SW 1271 (cell line): ENCODE measurements at regions not wholly inside any gene's neighbourhood (a gene's known extent, or its start where the extent isn't known, plus 50 kb on each side); places are given as distances from the start of the nearest gene placed in this dataset.

Experiments
- DNase-seq, 2 experiments: peaks; one replicate each; lab custom pipeline; 2025; lab: John Stamatoyannopoulos, UW

DNA sequence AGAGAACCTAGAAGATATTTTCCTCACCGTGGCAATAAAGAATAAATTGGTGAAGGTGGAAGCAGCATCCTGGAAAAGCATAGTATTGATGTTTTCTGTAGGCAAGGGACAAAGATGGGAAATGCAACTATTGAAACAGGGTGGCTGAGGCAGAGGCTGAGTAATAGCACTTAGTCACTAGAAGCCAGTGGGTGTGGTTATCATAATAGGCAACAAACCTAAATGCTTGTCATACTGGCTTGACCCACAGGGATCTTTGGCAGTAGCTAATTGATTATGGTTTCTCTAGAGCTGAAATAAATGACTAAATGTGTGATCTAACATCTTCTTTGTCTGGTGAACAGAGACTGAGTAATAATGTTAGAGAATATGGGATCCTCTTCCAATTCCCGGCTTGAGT is 353.6 kb upstream of the RPS6KA3 start:
- peak; percentile 0 to 2 for DNase-seq

DNA sequence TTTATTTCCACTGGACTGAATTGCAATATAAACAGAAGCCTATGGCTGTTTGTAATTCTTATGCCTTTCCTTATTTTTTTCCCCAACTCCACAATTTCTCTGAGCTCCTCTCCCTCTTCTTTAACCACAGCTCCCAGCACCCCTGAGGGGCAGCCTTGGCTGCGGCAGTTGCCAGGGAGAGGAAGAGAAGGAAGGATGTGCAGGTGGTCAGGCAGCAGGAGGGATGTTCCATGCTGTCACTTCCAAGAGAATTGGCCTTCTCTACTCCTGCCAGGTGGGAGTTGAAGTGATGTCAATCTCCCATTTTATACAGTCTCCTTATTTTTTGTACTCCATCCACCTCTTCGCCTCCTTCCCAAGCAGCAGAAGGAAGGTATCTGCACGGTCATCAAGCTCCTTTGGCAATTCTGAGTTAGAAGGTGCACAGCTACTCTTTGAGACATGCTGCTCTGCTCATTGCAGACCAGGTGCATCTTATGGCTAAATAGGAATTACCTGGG is 343.3 kb upstream of the RPS6KA3 start:
- no peak for DNase-seq

GRCh38 chrX:20606831-20607230 is 340.1 kb upstream of the RPS6KA3 start:
- no peak for DNase-seq

- DNase-seq, result no peak
Observed at GRCh38 chrX:20596856-20597255, 330.1 kb upstream of the RPS6KA3 start.

DNA sequence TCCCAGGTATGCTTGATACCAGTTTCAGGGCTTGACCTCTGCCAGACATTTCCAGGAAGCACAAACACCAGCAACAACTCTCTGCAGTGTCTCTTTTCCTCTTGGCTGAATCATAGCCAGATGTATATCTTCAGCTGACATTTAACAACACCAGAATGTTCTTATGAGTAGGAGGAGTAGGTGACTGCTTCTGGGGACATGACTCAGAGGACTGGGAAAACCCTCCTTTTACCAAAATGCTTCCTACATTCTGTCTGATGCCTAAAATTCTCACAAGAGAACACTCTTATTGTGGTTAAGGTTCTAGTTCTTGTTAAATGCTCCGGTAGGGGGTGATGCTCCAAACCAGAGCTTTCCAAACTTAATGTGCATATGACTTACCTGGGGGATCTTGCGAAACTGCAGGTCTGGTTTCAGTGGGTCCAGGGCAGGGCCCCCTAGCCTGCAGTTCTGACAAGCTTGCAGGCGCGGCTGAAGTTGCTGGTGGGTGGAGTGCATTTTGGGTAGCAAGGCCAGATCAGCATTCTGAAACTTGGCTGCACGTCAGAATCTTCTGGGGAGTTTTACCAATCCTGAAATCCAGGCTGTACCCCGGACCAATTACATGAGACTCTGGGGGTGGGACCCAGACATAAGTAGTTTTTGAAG is 329.3 kb upstream of the RPS6KA3 start:
- DNase-seq, result no peak

GRCh38 chrX:20594985-20595384 is 328.3 kb upstream of the RPS6KA3 start:
- no peak for DNase-seq

DNA sequence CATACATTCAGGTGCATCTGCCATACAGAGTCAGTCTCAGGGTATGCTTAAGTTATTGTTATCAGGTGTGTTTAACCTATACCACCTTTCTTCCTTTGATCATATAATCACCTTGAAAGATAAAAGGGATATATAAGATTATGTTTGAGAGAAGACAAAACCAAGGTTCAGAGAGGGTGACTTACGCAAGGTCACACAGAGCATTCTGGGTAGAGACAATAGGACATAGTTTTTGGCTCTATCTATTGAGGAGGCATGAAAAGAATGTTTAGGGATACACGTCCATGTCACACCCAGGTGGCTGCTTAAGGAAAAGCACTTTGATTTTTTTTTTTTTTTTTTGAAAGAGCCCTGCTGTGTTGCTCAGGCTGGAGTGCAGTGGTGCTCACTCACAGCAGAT is 327.1 kb upstream of the RPS6KA3 start:
- DNase-seq, result no peak

GRCh38 chrX:20593402-20593801 is 326.7 kb upstream of the RPS6KA3 start:
- DNase-seq, result no peak

GRCh38 chrX:20591246-20591645 is 324.5 kb upstream of the RPS6KA3 start:
- DNase-seq, result no peak

DNA sequence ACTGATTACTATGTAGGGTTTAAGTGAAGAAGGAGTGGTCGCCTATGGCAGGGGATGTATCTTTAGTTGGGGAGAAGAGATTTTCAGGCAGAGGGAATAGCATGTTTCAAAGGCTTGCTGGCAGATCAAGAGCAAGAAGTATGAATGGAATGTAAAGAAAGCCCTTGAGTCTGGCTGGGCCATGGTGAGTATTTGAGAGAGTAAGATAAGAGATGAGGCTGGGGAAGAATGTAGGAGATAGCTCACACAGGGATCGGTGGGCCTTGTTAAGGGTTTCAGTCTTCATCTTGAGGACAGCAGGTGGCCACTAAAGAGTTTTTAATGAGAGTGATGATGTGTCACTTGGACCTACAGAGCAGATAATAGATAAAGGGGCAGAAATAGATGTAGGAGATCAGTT is 319.1 kb upstream of the RPS6KA3 start:
- no peak for DNase-seq

DNA sequence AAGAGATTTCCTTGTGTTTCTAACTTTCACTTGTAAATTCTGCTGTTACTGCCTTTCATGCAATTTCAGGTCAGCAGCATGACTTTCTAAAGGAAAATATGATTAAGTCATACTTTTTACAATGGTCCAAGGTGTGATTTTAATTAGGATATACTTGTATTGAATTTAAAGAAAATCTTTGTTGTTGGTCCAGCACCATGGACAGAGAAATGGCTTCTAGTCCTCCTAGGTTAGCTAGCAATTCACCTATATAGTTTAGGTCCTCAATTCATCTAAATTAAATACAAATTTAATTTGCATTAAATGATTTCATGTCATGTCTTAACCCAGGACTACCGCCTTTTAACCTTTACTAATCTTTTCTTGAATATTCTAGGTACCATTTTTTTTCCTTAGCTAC is 304.9 kb upstream of the RPS6KA3 start:
- no peak for DNase-seq

- no peak for DNase-seq
Observed at GRCh38 chrX:20567108-20567507, 300.4 kb upstream of the RPS6KA3 start.

DNA sequence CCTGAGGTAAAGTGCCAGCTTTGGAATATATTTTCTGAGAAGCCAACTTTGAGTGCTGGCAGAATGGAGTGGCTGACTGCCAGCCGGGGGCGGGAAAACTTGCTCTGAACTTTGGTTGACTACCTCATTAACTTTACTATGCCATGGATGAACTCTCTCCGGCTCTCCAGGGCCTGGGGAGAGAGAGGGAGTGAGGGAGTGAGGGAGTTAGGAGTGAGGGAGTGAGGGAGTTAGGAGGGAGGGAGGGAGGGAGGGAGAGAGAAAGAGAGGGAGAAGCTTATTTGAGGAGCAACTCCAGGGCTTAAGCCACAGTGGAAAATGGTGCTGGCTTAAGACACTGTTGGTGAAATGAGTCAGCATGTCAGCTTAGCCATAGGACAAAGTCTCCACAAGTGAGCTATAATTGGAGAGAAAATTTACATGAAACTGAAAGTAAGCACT is 280.9 kb upstream of the RPS6KA3 start:
- DNase-seq, result no peak

DNA sequence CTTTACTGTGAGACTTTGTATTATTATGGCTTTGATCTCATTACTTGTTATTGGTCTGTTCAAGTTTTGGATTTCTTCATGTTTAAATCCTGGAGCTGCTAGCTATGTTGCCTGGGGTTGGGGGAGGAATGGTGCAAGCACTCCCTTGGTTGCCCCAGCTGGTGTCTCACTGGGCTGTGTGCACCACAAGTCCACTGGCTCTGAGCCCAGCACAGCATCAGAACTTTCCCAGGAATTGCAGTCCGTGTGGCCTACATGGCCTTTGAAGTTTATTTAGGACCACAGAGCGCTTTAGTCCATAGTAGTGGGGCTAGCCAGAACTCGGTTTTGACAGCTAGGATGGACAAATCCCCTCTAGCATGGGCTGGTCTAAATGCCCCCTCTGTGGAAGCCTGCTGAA is 278.8 kb upstream of the RPS6KA3 start:
- no peak for DNase-seq

- DNase-seq, result no peak
Observed at GRCh38 chrX:20542072-20542471, 275.4 kb upstream of the RPS6KA3 start.

- no peak for DNase-seq
Observed at GRCh38 chrX:20538974-20539373, 272.3 kb upstream of the RPS6KA3 start.

DNA sequence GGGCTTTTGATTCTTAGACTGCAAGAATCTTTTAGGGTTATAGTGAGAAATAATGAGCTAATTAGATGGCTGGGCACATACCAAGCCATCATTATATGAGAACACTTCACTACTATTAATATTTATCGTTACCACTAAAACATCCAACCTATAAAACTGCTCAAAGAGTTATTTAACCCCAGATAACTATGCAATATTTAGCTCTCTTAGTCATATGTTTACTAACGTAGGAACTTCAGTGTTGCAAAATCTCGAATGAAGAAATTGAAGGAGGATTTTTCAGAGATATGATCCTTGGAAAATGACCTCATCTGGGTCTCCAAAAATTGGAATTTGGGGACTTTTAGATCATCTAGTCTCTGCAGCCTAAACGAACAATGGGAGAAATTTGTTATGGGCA is 265.0 kb upstream of the RPS6KA3 start:
- no peak for DNase-seq

- DNase-seq, result peak in 1 of 2 experiments; percentile 4
Observed at GRCh38 chrX:20530406-20530921, 263.8 kb upstream of the RPS6KA3 start.

GRCh38 chrX:20529711-20530110 is 263.0 kb upstream of the RPS6KA3 start:
- DNase-seq, result no peak

DNA sequence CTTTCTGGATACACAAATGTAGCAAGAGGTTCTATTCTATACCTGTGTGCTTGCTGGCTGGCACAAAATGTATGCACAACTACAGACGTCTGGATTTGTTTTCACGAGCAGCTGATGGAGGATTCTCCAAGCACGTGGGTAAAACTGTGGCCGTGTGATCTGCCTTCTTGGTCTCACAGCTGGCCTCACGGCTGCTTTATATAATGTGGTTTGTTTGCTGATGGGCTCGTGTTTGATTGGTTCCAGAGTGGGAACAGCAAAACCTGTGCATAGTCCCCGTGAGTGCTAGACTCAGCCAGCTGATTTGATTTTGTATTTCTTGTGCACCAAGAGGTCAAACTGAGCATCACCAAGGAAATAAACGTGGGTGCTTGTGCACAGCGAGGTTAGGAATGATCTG is 262.6 kb upstream of the RPS6KA3 start:
- DNase-seq, result no peak

DNA sequence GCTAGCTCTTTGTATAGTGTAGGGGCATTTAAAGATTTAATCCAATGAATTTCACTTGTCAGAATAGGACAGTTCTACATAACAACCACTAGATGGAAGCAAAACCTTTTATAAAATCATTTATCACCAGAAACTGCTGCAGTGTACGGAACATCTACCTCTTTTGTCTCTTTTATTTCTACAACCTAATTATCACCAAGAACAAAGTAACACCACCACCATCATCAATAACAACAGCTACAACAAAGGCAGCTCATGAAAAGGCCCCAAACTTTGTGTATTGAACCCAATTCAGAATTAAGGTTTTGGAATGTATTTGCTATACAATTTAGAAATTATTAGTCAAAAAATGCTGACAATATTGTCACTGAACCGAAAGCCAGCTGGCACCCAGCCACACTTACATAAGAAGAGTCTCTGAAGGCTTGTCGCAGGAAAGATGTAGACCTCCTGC is 260.9 kb upstream of the RPS6KA3 start:
- peak in 1 of 2 experiments; percentile 24 for DNase-seq

DNA sequence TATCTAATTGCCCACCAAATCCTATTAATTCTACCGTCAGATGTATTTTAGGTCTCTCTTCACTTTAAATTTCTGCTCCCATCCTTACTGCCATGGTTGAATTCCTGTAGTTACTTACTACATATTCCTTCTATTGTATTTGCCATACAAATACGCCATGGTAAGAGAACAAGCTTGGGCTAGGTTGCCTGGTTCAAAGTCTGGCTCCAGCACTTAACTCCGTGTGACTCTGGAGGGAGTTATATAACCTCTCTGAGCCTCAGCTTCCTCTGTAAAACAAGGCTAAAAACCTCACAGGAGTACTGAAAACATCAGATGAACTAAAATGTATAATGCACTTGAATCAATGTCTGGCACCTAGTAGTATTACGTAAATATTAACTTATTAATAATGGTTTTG is 260.3 kb upstream of the RPS6KA3 start:
- no peak for DNase-seq

- no peak for DNase-seq
Observed at GRCh38 chrX:20523626-20524312, 257.1 kb upstream of the RPS6KA3 start.
